ENCODE measurements at regions not wholly inside any gene's neighbourhood (a gene's known extent, or its start where the extent isn't known, plus 50 kb on each side); places are given as distances from the start of the nearest gene placed in this dataset.
A peak's percentile ranks its signal among the peaks of the same experiment; 100 is the strongest.

DNA sequence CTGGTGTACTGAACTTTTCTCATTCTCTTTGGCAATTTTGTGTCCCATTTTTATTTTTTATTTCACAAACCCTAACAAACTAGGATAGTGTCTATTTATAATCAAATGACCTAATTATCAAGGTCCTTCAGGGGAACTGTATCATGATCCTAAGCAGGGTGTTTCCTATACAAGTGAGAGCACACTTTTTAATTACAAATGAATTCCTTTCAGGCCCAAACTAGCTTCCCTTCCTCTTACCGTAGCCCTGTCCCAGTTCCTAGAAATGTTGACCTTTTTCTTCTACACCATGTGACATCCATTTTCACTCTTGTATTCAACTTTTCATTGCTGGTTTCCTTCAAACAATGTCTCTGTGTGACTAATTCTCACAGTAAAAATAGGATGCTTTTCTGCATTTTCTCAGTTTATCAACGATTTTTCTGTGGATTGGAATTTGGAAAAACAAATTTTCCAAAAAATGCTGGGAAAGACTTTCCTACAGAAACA, 411.4 kb downstream of the CCDC91 start:
- DNase-seq (ENCODE audit: low spot score) = no peak

DNA sequence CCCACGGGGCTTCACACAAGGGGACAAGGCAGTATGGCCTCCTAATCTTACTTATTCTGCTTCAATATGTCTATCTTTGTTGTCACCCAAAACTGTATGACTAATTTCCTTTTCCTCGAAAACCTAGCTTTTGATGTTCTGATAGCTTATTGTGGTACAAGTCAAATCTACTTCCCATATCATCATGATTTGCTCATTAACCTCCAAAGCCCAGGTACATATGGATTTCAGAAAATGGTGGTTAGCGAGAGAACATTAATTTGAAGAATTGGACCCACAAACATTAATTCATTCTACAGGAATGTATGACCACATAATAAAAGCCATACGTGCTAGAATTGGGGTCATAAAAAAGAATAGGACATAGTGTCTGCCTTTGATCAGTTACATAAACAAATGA, 412.5 kb downstream of the CCDC91 start:
- no peak for DNase-seq (ENCODE audit: low spot score)

DNA sequence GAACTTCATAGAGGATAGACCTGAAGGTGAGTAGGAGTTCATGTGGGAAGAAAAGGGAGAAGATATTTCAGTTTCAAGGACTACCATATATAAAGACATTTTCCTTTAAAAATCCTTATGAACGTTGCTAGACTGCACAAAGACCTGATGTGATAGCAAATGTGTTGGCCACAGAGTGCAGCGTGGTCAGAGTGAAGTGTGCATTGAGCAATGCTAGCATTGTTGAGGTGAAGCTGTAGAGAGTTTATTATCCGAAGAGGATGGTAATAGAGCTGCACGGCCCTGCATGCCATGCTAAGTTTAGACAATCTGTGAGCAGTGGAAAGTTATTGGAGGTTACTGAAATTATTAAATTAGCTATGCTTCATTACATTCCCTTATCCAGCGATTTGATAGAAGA, 413.0 kb downstream of the CCDC91 start:
- no peak for DNase-seq (ENCODE audit: low spot score)

DNA sequence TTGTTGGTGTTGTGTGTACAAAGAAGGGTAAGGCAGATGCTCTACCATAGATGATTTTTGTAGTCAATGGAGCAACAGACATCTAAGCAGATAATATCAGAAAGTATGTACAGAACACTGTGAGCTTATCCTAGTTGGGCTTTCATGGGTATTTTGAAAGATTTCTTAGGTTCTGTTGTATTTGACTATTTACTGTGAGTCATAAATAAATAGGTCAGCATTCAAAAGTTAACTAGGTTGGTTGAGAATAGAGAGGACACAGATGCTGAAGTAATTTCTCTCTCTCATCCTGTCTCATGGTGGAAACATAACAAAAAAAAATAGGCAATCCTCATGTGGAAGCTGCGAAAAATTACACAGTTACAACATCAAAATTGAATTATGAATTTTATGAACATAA, 413.5 kb downstream of the CCDC91 start:
- DNase-seq (ENCODE audit: low spot score) = no peak

DNA sequence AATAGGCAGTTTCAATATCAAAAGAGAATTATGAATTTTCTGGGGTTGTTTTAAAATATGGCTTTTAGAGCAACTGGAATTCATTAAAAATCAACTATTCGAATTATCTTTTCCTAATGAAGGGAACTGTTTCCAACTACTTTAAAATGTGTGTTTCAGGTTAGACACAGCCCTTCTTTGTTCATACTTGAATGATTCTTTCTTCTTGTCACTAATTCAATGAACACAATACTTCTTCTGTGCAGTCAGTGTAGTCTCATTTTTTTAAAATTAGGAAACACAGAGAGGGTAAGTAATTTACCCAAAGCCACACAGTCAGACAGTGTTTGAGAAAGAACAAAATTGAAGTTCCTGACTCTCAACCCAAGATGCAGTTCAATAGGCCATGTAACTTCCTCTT, 414.0 kb downstream of the CCDC91 start:
- DNase-seq (ENCODE audit: low spot score) = no peak

DNA sequence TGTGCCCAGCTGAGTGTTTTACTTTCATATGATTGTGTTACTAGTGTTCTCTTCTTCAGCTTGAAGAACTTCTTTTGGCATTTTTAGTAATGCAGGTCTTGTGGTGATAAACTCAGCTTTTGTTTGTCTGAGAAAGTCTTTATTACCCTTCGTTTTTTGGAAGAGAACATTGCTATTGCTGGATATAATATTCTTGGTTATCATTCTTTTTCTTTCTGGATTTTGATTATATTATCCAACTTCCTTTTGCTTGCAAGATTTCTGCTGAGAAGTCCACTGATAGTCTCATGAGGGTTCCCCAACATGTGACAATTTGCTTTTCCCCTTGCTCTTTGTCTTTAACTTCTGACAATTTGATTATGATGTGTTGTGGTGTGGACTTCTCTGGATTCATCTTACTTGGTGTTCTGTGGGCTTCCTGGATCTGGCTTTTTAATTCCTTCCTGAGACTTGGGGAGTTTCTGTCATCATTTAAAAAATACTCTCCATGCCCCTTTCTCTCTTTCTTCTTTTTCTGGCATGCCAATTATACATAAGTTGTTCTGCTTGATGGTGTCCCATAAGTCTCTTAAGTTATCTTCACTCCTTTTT, 416.8 kb downstream of the CCDC91 start:
- DNase-seq (ENCODE audit: low spot score) = no peak

DNA sequence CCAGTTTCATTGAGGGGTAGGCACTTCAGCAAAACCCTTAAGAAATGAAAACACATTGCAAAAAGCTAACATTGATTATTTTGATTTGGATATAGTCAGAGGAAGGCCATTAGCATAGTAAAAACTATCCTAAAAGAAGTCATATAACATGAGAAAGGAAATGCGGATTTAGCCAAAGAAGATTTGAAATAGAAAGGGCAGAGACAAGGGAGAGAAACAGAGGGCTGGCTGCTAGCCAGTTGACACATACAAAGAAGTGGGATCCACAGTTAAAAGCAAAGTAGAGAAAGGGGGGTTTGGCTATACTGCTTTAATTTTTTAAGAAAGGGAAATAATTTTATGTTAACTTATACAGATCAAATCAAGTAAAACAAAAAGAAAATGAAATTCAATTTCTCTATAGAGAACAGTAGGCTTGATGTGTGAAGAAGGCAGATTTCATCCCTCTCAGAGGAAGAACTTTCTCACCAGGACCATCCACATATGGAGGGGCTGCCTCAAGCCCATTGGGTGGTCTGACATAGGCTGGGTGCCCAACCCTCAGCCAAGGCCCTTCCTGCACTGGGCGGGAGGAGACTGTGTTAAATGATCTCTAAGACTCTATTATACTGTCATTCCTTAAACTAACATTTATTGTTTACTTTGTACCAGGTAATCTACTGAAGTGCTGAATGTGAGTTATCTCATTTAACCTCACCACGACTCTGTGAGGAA, 420.3 kb downstream of the CCDC91 start:
- no peak for DNase-seq (ENCODE audit: low spot score)

DNA sequence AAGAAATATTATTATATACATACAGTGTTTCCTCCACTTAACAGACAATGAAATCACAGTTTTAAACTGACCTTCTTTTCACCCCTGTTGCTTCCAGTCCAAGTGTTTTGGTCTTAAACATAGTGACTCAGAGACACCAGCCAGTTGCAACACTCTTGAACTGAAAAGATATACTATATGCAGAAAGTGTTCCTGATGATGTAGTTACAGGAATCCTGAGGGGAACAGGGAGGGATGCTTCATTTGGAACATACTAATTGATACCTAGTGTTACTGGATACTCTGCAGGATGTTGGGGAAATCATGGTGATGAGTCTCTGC, 420.8 kb downstream of the CCDC91 start:
- DNase-seq (ENCODE audit: low spot score) = peak; percentile 74

DNA sequence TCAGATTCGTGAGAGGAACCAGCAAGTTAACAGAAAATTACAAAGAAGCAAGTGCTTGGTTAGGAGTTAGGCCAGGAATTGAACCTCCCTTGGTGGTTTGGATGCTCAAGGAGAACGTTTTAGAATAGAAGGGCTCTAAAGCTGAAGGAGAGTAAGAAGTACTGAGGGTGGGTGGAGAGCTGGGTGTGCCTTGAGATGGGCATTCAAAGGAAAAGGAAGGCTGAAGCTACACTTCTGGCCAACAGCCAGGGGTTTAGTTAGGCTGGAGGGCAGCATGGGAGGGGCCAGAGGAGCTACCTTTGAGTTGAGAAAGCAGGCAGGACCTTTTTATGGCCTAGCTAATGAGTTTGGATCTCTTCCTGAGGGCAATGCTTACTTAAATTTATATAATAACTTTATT, 421.2 kb downstream of the CCDC91 start:
- DNase-seq (ENCODE audit: low spot score) = peak; percentile 82

DNA sequence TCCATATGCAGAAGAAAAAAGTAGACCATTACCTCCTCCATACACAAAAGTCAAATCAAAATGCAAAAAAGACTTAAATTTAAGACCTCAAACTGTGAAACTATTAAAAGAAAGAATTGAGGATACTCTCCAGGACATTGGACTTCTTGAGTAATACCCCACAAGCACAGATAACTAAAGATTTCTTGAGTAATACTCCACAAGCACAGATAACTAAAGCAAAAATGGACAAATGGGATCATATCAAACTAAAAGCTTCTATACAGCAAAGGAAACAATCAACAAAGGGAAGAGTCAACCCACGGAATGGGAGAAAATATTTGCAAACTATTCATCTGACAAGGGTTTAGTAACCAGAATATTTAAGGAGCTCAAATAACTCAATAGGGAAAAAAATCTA, 427.9 kb downstream of the CCDC91 start:
- DNase-seq (ENCODE audit: low spot score) = no peak

DNA sequence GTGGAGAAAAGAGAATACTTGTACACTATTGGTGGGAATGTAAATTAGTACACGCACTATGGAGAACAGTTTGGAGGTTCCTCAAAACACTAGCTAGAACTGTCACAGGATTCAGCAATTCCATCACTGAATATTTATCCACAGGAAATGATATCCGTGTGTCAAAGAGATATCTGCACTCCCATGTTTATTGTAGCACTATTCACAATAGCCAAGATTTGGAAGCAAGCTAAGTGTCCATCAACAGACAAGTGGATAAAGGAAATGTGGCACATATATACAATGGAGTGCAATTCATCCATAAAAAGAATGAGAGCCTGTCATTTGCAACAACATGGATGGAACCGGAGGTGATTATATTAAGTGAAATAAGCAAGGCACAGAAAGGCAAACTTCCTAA, 428.5 kb downstream of the CCDC91 start:
- no peak for DNase-seq (ENCODE audit: low spot score)

DNA sequence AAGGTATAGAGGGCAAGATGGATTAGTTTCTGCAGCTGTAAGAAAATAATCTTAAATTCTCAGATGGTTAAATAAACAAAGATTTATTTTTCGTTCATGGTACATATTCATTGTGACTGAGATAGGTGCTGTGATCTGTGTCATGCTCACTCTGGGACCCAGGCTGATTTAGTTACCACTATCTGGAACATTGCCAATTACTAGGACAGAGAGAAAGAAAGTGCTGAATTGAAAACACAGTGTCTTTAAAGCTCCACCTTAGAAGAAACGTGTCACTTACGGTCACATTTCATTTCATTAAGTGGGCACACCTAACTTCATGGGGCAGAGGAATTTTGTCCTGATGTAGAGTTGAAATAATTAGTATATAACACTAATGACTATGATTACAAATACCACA, 430.0 kb downstream of the CCDC91 start:
- no peak for DNase-seq (ENCODE audit: low spot score)

DNA sequence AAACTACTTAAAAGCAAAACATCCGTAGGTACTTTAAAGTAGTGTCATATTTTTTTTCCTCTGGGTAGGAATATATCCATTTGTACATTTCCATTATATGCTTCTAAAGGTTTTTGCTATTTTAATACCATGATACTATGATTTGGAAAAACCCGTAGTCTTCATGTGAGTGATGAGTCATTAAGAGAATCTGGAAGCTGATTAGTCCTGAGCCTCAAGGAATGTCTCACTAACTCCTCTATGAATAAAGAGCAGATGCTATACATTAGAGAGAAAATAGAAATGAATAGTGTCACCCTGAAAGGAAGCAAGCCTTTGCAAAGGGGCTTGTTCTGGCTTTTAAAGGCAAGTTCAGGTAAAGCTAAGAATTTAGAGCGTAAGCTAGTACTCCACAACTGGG, 432.1 kb downstream of the CCDC91 start:
- no peak for DNase-seq (ENCODE audit: low spot score)

DNA sequence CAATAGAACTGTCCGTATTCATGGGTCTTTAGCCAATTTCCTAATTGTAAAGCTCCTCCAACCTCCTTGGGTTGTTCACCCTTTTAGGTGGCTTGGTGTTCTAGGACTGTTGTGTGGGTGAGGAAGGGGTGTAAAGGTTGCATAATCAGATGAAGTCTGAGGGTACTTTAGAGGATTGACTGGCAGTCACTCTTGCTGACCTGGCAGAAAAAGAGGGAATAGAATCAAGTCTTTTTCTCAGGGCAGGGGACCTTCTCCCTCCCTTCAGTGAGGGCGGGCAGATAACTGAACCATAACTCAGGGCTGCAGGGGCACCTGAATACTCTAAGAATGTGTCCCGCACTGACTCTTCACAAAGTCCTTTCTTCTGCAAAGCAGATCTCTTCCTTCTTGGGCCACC, 436.2 kb downstream of the CCDC91 start:
- no peak for DNase-seq (ENCODE audit: low spot score)

DNA sequence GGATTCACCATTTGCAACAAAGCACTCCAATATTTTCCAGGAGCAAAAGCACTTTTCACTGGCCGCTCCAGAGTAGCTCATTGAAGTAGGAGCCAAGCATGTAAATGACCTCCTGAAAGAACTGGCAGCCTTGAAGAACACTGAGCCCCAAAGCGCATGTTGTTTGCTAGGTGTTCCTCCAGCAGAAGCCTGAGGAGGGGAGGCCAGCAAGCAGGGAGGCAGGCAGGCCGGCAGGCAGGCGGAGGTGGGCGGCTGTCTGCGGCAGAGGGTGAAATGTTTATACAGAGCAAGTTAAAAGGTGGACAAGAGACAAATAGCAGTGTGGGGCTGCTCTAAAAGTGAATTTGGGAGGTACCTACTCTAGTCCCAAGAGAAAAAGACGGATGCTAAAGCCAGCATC, 439.4 kb downstream of the CCDC91 start:
- DNase-seq (ENCODE audit: low spot score) = no peak

DNA sequence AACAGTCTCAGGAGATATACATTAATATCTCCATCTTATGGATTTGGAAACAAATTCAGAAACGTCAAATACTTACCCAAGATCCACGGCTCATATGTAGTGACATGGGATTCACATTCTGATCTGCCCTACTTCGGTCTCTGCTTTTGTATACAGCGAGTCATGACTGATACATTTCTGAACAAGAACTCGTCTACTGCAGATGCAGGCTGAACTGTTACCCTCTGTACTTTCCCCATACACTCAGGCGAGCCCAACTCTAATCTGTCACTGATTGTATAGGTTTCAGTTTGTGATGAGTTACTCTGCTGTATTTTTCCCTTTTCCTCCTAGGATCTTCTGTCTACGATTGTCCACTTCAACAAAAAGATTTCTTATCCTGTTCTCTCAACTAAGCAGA, 441.6 kb downstream of the CCDC91 start:
- DNase-seq (ENCODE audit: low spot score) = no peak

DNA sequence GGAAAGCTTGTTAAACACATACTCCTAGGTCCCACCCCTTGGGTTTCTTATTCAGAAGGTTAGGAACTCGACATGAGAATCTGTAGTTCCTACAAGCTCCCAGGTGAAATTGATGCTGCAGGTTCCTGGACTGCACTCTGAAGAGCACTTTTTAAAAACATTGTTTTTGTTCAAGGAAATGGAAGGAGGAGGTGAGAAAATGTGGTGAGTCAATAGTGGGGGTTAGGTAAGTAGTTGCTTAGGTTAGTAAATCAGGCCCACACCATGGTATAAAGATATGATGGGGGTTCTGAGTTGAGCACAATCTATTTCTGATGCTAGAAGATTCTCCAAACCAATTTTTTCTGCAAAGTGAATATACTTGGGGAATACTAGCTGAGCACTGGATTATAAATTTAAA, 450.3 kb downstream of the CCDC91 start:
- no peak for DNase-seq (ENCODE audit: low spot score)

DNA sequence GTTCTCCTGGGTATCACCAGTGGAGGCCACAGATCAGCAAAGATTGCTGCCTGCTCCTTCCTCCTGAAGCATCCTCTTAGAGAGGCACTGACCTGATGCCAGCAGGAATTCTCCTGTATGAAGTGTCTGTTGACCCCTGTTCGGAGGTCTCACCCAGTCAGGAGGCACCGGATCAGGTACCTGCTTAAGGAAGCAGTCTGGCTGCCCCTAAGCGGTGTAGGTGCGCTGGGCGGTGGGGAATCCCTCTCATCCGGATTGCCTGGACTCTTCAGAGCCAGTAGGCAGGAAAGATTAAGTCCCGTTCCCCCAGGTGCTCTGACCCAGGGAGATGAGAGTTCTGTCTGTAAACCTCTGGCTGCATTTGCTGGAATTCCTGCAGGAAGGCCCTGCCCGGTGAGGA, 455.2 kb downstream of the CCDC91 start:
- DNase-seq (ENCODE audit: low spot score) = no peak

DNA sequence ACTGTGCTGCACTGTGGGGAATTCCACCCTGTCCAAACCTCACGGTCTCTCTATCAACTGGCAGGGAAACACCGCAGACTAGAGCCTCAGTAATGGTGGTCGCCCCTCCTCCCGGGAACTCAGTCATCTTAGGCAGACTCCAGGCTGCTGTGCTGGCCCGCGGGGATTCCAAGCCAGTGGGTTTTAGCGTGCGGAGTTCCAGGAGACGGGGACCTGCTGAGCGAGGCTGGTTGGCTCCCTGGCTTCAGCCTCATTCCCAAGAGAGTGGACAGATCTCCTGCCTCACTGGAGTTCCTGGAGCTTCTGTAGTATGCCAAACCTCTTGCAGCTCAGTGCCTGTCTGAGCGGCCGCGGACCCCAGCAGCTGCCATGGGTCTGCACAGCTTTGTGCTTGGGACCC, 455.6 kb downstream of the CCDC91 start:
- no peak for DNase-seq (ENCODE audit: low spot score)

DNA sequence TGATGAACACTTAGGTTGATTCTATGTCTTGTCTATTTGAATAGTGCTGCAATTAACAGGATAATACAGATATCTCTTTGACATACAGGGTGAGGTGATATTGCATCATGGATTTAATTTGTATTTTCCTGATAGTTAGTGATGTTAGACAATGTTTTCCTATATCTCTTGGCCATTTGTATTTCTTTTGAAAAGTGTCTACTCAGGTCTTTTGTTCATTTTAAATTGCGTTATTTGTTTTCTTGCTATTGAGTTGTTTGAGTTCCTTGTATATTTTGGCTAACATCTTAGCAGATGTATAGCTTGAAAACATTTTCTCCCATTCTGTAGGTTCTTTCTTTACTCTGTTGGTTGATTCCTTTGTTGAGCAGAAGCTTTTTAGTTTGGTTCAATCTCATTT, 460.6 kb downstream of the CCDC91 start:
- DNase-seq (ENCODE audit: low spot score) = no peak

DNA sequence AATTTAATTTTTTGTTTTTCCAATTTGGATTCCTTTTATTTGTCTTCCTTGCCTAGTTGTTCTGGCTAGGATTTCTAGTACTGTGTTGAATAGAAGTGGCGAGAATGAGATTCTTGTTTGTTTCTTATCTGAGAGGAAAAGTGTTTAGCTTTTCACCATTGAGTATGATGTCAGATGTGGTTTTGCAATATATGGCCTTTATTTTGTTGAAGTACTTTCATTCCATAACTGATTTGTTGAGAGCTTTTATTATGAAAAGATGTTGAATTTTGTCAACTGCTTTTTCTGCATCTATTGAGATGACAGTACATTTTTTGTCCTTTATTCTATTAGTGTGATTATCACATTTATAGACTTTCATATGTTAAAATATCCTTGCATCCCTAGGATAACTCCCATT, 462.0 kb downstream of the CCDC91 start:
- DNase-seq (ENCODE audit: low spot score) = no peak

DNA sequence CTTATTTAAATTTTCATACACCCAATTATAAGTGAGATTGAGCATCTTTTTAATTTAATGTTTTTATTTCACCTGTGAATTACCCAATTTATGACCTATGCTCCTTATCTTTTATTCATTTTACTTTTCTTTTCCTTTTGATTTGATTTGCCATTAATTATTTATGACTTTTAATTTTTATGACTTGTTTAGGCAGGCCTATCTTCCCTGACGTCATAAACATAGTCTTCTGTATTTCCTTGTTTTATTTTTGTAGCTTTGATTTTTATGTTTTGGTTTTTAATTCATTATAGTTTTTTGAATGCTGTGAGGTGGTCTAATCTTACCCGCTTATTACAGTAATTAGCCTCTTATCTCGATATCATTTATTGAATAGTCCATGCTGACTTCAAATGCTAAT, 467.1 kb upstream of the FAR2 start:
- DNase-seq (ENCODE audit: low spot score) = no peak

DNA sequence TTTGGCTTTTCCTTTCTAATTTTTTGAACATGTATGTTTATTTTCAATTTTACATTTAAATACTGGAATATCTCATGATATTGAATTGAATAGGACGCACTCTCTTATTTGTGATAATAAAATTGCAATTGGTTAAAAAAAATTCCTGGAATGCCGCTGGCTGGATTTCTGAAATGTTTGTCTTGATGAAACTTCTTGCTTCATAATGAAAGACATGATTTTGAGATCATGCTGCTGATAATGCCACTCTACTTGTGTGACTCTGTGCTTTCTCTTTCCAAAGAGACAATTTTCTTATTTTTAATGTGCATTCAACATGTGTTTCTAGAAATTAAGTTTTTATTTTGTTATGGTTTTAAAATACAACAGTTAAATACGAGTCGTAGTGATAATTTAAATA, 465.7 kb upstream of the FAR2 start:
- no peak for DNase-seq (ENCODE audit: low spot score)

Measured in HT-29 (cell line).